ENCODE measurements at regions not wholly inside any gene's neighbourhood (a gene's known extent, or its start where the extent isn't known, plus 50 kb on each side); places are given as distances from the start of the nearest gene placed in this dataset.
"Not testable (repeated sequence)": the region's sequence is repeated elsewhere in the genome, so short reads cannot be mapped to it uniquely, and the experiment has no call there.

GRCh38 chr2:224167781-224168180, 128.7 kb upstream of the SERPINE2 start:
- H2AFZ ChIP-seq (ENCODE audit: low read length); H3K56ac ChIP-seq (replicated peaks; ENCODE audit: insufficient read length, low read depth, low read length); H3K18ac ChIP-seq (ENCODE audit: extremely low read depth, low read length); H3K9me3 ChIP-seq (ENCODE audit: insufficient read depth in 2 of 2, low read depth in 1 of 2, low read length in 1 of 2); H3K4ac ChIP-seq (replicated peaks; ENCODE audit: insufficient read length, low read depth, low read length); DNase-seq (ENCODE audit: low read depth in 1 of 2, low spot score in 2 of 2); POLR2A ChIA-PET (ENCODE audit: partially characterized antibody); H2BK20ac ChIP-seq (ENCODE audit: low read length); H3K23me2 ChIP-seq (ENCODE audit: low read depth, low read length); H3K9ac ChIP-seq (replicated peaks in 1 of 4; ENCODE audit: extremely low read depth in 1 of 4, low read depth in 3 of 4, low read length in 3 of 4); H4K91ac ChIP-seq (replicated peaks; ENCODE audit: insufficient read length, low read length); H2BK5ac ChIP-seq (ENCODE audit: low read depth, low read length); H3K14ac ChIP-seq (ENCODE audit: insufficient read length); H3K4me2 ChIP-seq (ENCODE audit: insufficient read depth in 1 of 2, low read depth in 2 of 2, low read length in 2 of 2); H2BK15ac ChIP-seq (ENCODE audit: low read length); H4K8ac ChIP-seq (ENCODE audit: extremely low read depth, insufficient read depth, low read length); FAIRE-seq; H3K79me1 ChIP-seq (ENCODE audit: low read depth, low read length); H3K4me1 ChIP-seq (replicated peaks in 1 of 4; ENCODE audit: control insufficient read depth in 3 of 4, insufficient read depth in 4 of 4, low read length in 3 of 4); H3K23ac ChIP-seq (ENCODE audit: insufficient read length); H3K79me2 ChIP-seq (ENCODE audit: control insufficient read depth in 1 of 2, insufficient read depth in 2 of 2, low read length in 2 of 2); H2BK120ac ChIP-seq (replicated peaks; ENCODE audit: low read depth, low read length); H2AK5ac ChIP-seq (ENCODE audit: low read depth, low read length); H3K4me3 ChIP-seq (ENCODE audit: extremely low read depth in 1 of 4, insufficient read depth in 2 of 4, low read depth in 3 of 4, low read length in 4 of 4); H3K27me3 ChIP-seq (replicated peaks in 1 of 4; ENCODE audit: control insufficient read depth in 3 of 4, extremely low read depth in 1 of 4, insufficient read depth in 3 of 4, low read length in 3 of 4); H4K5ac ChIP-seq (ENCODE audit: insufficient read length, low read depth, low read length); H3K36me3 ChIP-seq (ENCODE audit: control insufficient read depth in 2 of 4, insufficient read depth in 4 of 4, low read length in 3 of 4); H2BK12ac ChIP-seq (ENCODE audit: low read depth, low read length); H3K27ac ChIP-seq (ENCODE audit: low read depth, low read length); H4K20me1 ChIP-seq (replicated peaks in 1 of 2; ENCODE audit: control insufficient read depth in 1 of 2, insufficient read depth in 2 of 2, low read length in 2 of 2): not testable (repeated sequence)
- CTCF ChIA-PET (ENCODE audit: partially characterized antibody): interaction anchor here (2.0 kb wide), 1 partner anchor 109 kb away, joined by 5 read pairs; no protein-coding TSS in a partner anchor
